ENCODE measurements at regions not wholly inside any gene's neighbourhood (a gene's known extent, or its start where the extent isn't known, plus 50 kb on each side); places are given as distances from the start of the nearest gene placed in this dataset.

GRCh38 chr18:77457681-77458080 lies 208.0 kb downstream of the GALR1 start:
- TF ChIP-seq POLR2A (IDR thresholded peaks at IDR 0.05) (no peak), CTCF (IDR thresholded peaks at IDR 0.05) (no peak)
- no peak overlapping the region for H3K4me3 ChIP-seq
- no peak for DNase-seq
- H3K27me3 ChIP-seq, result no peaks in the 10 kb centered on the region
- no peak overlapping the region for H3K27ac ChIP-seq
- peaks cover 4% of the 10 kb centered on the region for H3K4me1 ChIP-seq
- WGBS, 2 donors, result 46 to 67% methylated on average over 3 of the region's 3 CpGs
- no peaks in the 10 kb centered on the region for H3K36me3 ChIP-seq (ENCODE audit: low read depth, missing control alignments)
- H3K9me3 ChIP-seq, result no peaks in the 10 kb centered on the region
- intact Hi-C loops (cut with DNase I; ENCODE audit: low total_unique reads), result no loop called here

DNA sequence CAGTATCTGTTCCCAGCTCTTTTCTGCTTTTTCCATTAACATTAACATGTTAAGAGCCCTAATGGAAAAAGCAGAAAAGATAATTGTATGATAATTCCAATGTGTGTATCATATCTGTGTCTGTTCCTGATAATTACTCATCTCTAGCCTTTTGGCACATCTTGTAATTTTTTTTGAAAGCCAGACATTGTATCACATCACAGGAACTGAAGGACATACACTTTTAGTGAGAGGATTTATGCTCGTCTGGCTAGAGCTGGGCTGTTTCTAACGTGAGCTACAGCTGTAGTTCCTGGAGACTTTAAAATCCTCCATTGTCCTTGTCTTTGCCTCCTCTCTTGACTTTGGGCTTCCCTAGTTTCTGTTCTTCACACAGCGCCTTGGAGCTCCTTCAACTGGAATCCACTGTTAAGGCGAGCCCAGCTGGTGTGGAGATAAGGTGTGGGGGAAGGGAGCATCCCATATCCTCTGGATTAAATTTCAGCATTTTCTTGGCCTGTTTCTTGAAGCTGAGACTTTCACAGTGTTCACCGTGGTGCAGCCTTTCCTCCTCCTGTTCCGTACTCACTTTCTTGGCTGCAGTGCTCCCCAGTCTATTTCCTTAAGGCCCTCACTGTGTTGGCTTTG lies 211.5 kb downstream of the GALR1 start:
- intact Hi-C loops (cut with DNase I; ENCODE audit: low total_unique reads), result no loop called here

DNA sequence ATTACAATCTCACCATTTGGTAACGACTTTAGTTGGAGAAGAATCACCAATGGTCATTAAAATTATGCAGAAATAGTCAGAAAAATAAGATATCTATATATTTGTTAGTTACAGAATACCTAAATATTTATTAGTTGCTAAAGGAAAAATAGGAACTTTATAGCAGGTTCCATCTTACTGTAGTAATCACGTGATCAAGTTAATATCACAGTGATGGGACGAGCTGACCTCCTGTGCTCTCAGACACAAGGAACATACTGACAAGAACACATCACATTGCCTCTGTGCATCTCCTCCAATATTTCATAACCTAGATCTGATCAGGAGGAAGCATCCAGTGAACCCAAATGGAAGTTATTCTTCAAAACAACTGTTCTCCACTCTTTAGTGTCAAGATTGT lies 215.3 kb downstream of the GALR1 start:
- Histone ChIP-seq H3K27me3 (no peaks in the 10 kb centered on the region), H3K4me1 (peaks cover 4% of the 10 kb centered on the region), H3K36me3 (ENCODE audit: low read depth, missing control alignments) (no peaks in the 10 kb centered on the region), H3K4me3 (no peak overlapping the region), H3K9me3 (no peaks in the 10 kb centered on the region), H3K27ac (no peak overlapping the region)
- intact Hi-C loops (cut with DNase I; ENCODE audit: low total_unique reads), result no loop called here
- TF ChIP-seq CTCF (IDR thresholded peaks at IDR 0.05) (no peak), POLR2A (IDR thresholded peaks at IDR 0.05) (no peak)
- WGBS, 2 donors, result 79 to 80% methylated on average over 3 of the region's 3 CpGs
- DNase-seq, result no peak

More for the DNA sequence above, 211.5 kb downstream of the GALR1 start:
- H3K36me3 ChIP-seq (ENCODE audit: low read depth, missing control alignments), result no peaks in the 10 kb centered on the region
- no peaks in the 10 kb centered on the region for H3K27me3 ChIP-seq
- H3K9me3 ChIP-seq, result no peaks in the 10 kb centered on the region
- TF ChIP-seq POLR2A (IDR thresholded peaks at IDR 0.05) (no peak), CTCF (IDR thresholded peaks at IDR 0.05) (no peak)
- peak; percentile 28 for DNase-seq
- 31 to 36% methylated on average over 6 of the region's 6 CpGs for WGBS, 2 donors
- H3K4me1 ChIP-seq, result peaks cover 4% of the 10 kb centered on the region
- no peak overlapping the region for H3K4me3 ChIP-seq
- H3K27ac ChIP-seq, result no peak overlapping the region

GRCh38 chr18:77466890-77467289 lies 217.2 kb downstream of the GALR1 start:
- intact Hi-C loops (cut with DNase I; ENCODE audit: low total_unique reads), result no loop called here
- DNase-seq, result no peak
- Histone ChIP-seq H3K36me3 (ENCODE audit: low read depth, missing control alignments) (no peaks in the 10 kb centered on the region), H3K27me3 (no peaks in the 10 kb centered on the region), H3K27ac (no peak overlapping the region), H3K4me3 (no peak overlapping the region), H3K9me3 (no peaks in the 10 kb centered on the region), H3K4me1 (no peaks in the 10 kb centered on the region)
- TF ChIP-seq CTCF (IDR thresholded peaks at IDR 0.05) (no peak), POLR2A (IDR thresholded peaks at IDR 0.05) (no peak)

DNA sequence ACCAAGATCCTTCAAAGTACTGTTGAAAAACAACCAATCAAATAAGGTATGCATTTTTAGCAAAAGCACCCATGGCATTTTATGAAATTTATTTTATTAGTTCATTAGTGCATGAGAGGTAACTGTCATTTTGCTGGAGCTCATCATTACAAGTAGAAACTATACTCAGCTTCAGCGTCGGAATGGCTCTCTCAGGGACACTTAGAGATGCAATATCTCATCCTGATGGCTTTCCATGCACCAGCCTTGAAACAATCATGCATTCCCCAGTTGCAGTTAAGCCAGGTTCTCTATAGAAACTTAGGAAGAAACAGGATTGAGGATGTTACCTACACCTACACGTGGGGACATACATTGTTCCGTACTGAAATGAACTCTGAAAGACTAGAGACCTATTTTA lies 219.5 kb downstream of the GALR1 start:
- 82 to 86% methylated on average over 4 of the region's 4 CpGs for WGBS, 2 donors
- no peaks in the 10 kb centered on the region for H3K27me3 ChIP-seq
- H3K36me3 ChIP-seq (ENCODE audit: low read depth, missing control alignments), result no peaks in the 10 kb centered on the region
- H3K27ac ChIP-seq, result no peak overlapping the region
- DNase-seq, result no peak
- H3K9me3 ChIP-seq, result no peaks in the 10 kb centered on the region
- no peaks in the 10 kb centered on the region for H3K4me1 ChIP-seq
- H3K4me3 ChIP-seq, result no peak overlapping the region
- TF ChIP-seq POLR2A (IDR thresholded peaks at IDR 0.05) (no peak), CTCF (IDR thresholded peaks at IDR 0.05) (no peak)
- intact Hi-C loops (cut with DNase I; ENCODE audit: low total_unique reads), result no loop called here
